ENCODE measurements at regions not wholly inside any gene's neighbourhood (a gene's known extent, or its start where the extent isn't known, plus 50 kb on each side); places are given as distances from the start of the nearest gene placed in this dataset.

- TF ChIP-seq EP300 (IDR thresholded peaks at IDR 0.05; ENCODE audit: borderline replicate concordance) (no peak), YY1 (IDR thresholded peaks at IDR 0.05; ENCODE audit: low read depth) (no peak), RAD21 (IDR thresholded peaks at IDR 0.05; ENCODE audit: low read depth) (no peak), EGR1 (IDR thresholded peaks at IDR 0.05) (no peak), FOXM1 (IDR thresholded peaks at IDR 0.05; ENCODE audit: borderline replicate concordance, low read depth) (no peak), TAF1 (IDR thresholded peaks at IDR 0.05; ENCODE audit: low read depth) (no peak), CEBPB (IDR thresholded peaks at IDR 0.05) (no peak), TCF12 (IDR thresholded peaks at IDR 0.05; ENCODE audit: low read depth) (no peak), NFIC (IDR thresholded peaks at IDR 0.05) (no peak)
These were observed 341.7 kb downstream of the PRL start for GRCh38 chr6:21955053-21955595.

- TF ChIP-seq TEAD4 (IDR thresholded peaks at IDR 0.05) = no peak
- no peak for TF ChIP-seq MAX (IDR thresholded peaks at IDR 0.05)
These were observed 340.9 kb downstream of the PRL start for GRCh38 chr6:21955951-21956350.

GRCh38 chr6:21958428-21958827 is 338.4 kb downstream of the PRL start:
- TF ChIP-seq EGR1 (IDR thresholded peaks at IDR 0.05) = no peak

- TF ChIP-seq NFIC (IDR thresholded peaks at IDR 0.05) (no peak), TEAD4 (IDR thresholded peaks at IDR 0.05) (no peak), CREB1 (IDR thresholded peaks at IDR 0.05; ENCODE audit: low read depth) (no peak), RAD21 (IDR thresholded peaks at IDR 0.05; ENCODE audit: low read depth) (no peak), YY1 (IDR thresholded peaks at IDR 0.05; ENCODE audit: low read depth) (no peak), TAF1 (IDR thresholded peaks at IDR 0.05; ENCODE audit: low read depth) (no peak), EGR1 (IDR thresholded peaks at IDR 0.05) (no peak), USF1 (IDR thresholded peaks at IDR 0.05) (no peak), CEBPB (IDR thresholded peaks at IDR 0.05) (no peak), REST (IDR thresholded peaks at IDR 0.05; ENCODE audit: low read depth) (no peak), EP300 (IDR thresholded peaks at IDR 0.05; ENCODE audit: borderline replicate concordance) (no peak), ZBTB7A (IDR thresholded peaks at IDR 0.05; ENCODE audit: low read depth) (no peak)
These were observed 335.6 kb downstream of the PRL start for GRCh38 chr6:21961226-21961625.

- TF ChIP-seq NFIC (IDR thresholded peaks at IDR 0.05) (no peak), FOXM1 (IDR thresholded peaks at IDR 0.05; ENCODE audit: borderline replicate concordance, low read depth) (no peak), EP300 (IDR thresholded peaks at IDR 0.05; ENCODE audit: borderline replicate concordance) (no peak), USF1 (IDR thresholded peaks at IDR 0.05) (no peak), EGR1 (IDR thresholded peaks at IDR 0.05) (no peak), ZBTB7A (IDR thresholded peaks at IDR 0.05; ENCODE audit: low read depth) (no peak), RAD21 (IDR thresholded peaks at IDR 0.05; ENCODE audit: low read depth) (no peak), TAF1 (IDR thresholded peaks at IDR 0.05; ENCODE audit: low read depth) (no peak), REST (IDR thresholded peaks at IDR 0.05; ENCODE audit: low read depth) (no peak), TEAD4 (IDR thresholded peaks at IDR 0.05) (no peak), YY1 (IDR thresholded peaks at IDR 0.05; ENCODE audit: low read depth) (no peak), TCF12 (IDR thresholded peaks at IDR 0.05; ENCODE audit: low read depth) (no peak)
These were observed 331.8 kb downstream of the PRL start for GRCh38 chr6:21965016-21965415.

- TF ChIP-seq EP300 (IDR thresholded peaks at IDR 0.05; ENCODE audit: borderline replicate concordance) (no peak), CREB1 (IDR thresholded peaks at IDR 0.05; ENCODE audit: low read depth) (no peak), YY1 (IDR thresholded peaks at IDR 0.05; ENCODE audit: low read depth) (no peak), TCF12 (IDR thresholded peaks at IDR 0.05; ENCODE audit: low read depth) (no peak), TEAD4 (IDR thresholded peaks at IDR 0.05) (no peak), NFIC (IDR thresholded peaks at IDR 0.05) (no peak), TAF1 (IDR thresholded peaks at IDR 0.05; ENCODE audit: low read depth) (no peak), FOXM1 (IDR thresholded peaks at IDR 0.05; ENCODE audit: borderline replicate concordance, low read depth) (no peak), MAX (IDR thresholded peaks at IDR 0.05) (no peak), ZBTB7A (IDR thresholded peaks at IDR 0.05; ENCODE audit: low read depth) (no peak), CEBPB (IDR thresholded peaks at IDR 0.05) (no peak), RAD21 (IDR thresholded peaks at IDR 0.05; ENCODE audit: low read depth) (no peak), USF1 (IDR thresholded peaks at IDR 0.05) (no peak), EGR1 (IDR thresholded peaks at IDR 0.05) (no peak), REST (IDR thresholded peaks at IDR 0.05; ENCODE audit: low read depth) (no peak)
These were observed 330.8 kb downstream of the PRL start for GRCh38 chr6:21965953-21966539.
